Medulla oblongata (tissue), 1 donor: ENCODE measurements at regions not wholly inside any gene's neighbourhood (a gene's known extent, or its start where the extent isn't known, plus 50 kb on each side); places are given as distances from the start of the nearest gene placed in this dataset.
A peak's percentile ranks its signal among the peaks of the same experiment; 100 is the strongest.
"Not testable (repeated sequence)": the region's sequence is repeated elsewhere in the genome, so short reads cannot be mapped to it uniquely, and the experiment has no call there.

ENCODE experiments used
- DNase-seq: peaks from one replicate; pipeline ENCODE4 v3.0.0-alpha.2; 2015; ENCODE audit errors: extremely low spot score

DNA sequence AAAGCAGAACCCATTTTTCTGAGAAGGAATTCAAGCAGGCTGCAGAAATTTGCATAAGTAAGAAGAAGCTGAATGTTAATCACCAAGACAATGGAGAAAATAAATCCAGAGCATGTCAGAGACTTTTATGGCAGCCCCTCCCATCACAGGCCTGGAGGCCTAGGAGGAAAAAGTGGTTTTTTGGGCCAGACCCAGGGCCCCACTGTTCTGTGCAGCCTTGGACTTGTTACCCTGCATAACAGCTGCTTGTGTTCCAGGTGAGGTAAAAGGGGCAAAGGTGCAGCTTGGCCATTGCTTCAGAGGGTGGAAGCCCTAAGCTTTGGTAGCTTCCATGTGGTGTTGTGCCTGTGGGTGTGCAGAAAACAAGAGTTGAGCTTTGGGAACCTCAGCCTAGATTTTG lies 1516.2 kb upstream of the PCDH10 start:
- DNase-seq: no peak

DNA sequence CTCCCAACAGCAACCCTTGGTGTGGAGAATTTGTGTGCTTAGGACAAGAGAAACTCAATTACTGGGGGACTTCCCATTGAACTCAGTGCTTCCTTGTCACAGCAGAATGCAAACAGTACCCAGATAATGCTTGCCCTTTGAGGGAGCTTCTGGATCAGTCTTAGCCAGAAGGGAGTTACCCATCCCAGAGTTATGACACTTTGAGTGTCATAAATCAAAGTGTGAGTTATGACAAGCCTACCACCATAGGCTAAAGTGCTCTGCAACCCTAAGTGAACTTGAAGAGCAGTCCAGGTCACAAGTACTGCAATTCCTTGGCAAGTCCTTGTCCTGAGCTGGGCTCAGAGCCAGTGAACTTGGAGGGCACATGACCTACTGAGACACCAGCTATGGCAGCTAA lies 1513.9 kb upstream of the PCDH10 start:
- no peak for DNase-seq

DNA sequence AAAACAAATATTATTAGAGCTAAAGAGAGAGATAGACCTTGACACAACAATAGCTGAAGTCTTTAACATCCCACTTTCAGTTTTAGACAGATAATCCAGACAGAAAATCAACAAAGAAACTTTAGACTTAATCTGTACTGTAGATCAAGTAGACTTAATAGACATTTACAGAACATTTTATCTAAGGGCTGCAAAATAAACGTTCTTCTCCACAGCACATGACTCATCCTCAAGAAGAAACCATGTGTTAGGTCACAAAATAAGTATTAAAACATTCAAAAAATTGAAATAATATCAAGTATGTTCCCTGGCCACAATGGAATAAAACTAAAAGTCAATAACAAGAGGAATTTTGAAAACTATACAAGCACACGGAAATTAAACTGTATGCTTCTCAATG lies 1510.3 kb upstream of the PCDH10 start:
- DNase-seq: no peak

DNA sequence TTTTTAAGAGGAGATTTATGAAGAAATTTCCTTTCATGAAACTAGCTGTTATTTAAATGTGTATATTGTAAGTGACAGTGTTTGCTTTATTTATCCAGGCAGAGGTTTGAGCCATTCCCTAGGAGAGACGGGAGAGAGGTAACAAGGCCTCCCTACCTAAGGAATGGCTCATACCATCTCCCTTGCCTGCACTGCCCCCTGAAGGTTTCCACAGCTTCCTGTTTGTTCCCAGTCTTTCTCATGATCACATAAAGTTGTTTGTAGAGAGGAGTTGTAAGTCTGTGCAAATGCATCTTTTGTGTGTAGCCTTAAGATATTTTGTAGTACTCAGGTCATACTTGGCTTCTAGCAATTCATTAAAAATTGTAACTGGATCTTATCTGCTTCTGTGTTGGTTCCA lies 1504.5 kb upstream of the PCDH10 start:
- DNase-seq: no peak

DNA sequence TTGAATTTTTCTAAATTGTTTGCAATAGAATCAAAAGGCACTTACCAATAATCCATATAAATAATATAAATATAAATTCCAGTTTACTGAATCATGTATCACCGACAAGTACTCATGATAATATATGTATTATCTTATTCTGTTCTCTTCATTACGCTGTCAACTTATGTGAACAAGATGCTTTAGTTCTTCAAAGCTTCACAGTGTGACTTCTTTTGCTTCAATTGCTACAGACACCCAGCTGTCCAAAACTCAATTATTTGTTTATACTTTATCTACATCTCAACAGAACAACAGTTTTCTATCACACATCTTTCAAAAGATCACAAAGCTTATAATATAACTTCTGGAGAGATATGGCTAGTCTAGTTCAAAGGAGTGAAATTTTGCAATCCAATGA lies 1499.9 kb upstream of the PCDH10 start:
- DNase-seq: no peak

DNA sequence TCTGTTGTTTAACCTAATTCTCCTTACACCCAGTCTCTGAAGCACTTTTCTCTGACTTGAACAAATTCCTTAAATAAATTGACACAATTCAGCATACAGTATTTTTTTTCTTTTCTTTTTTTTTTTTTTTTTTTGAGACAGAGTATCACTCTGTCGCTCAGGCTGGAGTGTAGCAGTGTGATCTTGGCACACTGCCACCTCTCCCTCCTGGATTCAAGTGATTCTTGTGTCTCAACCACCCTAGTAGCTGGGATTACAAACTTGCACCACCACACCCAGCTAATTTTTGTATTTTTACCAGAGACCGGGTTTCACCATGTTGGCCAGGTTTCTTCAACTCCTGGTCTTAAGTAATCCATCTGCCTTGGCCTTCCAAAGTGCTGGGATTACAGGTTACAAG lies 1498.1 kb upstream of the PCDH10 start:
- no peak for DNase-seq

GRCh38 chr4:131683314-131683713 lies 1465.8 kb upstream of the PCDH10 start:
- DNase-seq: not testable (repeated sequence)

- DNase-seq: no peak
Observed at GRCh38 chr4:131721883-131722282, 1427.2 kb upstream of the PCDH10 start.

DNA sequence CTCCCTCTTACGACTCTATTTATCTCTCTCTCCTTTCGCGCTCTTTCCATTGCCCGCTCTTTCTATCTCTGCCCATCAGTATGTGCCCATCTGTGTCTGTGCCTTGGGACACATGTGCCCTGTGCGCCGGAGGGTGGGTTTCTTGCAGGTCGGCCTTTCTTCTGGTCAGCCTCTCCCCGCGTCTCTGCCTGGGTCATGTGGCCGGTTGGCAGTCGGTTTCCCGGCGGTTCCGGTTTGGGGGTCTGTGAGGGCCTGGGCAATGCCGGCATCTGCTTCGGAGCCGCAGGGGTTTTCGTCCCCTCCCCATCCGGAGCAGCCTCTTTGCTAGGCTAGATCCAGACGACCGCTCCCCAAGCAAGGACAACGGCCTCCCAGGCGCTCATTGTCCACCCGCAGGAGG lies 1426.0 kb upstream of the PCDH10 start:
- DNase-seq: not testable (repeated sequence)

- DNase-seq: peak; percentile 64
Observed at GRCh38 chr4:131724847-131725246, 1424.2 kb upstream of the PCDH10 start.

GRCh38 chr4:131725521-131725920 lies 1423.6 kb upstream of the PCDH10 start:
- not testable (repeated sequence) for DNase-seq

DNA sequence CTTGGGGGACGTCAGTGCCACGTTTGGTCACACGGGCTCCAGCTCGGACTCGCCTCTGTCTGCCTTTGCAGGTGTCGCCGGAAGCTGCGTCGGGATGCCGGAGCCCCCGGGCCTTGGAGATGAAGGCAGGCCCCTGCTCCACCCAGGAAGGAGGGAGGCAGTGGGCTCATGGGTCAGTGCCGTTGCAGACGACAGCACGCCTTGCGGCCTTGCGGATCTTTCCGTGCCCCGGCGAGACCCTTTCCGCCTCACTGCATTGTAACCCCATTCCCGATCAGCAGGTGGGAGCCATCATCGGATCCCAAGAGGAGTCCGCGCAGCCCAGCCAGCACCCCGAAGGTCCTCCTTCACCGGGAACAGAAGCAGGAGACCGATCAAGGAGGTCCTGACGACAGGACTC lies 1422.2 kb upstream of the PCDH10 start:
- not testable (repeated sequence) for DNase-seq

DNA sequence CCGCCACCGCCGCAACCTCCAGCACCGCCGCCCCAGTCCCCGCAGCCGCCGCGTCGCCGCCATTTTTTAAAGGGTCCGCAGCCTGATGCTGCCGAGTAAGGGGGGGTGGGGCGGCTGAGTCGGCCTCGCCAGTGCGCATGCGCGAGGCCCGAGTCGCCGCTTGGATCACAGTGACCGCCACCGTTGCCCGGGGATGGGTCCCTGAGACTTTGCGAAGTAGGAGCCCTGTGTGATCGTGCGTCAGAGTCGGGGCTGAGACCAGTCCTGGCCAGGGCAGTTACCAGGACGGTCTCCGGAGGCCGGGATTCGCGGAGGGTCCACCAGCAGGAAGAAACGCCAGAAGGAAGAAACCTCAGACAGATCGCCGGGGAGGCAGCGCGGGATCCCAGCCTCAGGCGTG lies 1421.7 kb upstream of the PCDH10 start:
- DNase-seq: not testable (repeated sequence)

- DNase-seq: not testable (repeated sequence)
Observed at GRCh38 chr4:131729205-131729604, 1419.9 kb upstream of the PCDH10 start.

GRCh38 chr4:131729716-131730398 lies 1419.2 kb upstream of the PCDH10 start:
- not testable (repeated sequence) for DNase-seq

GRCh38 chr4:131730574-131730973 lies 1418.5 kb upstream of the PCDH10 start:
- not testable (repeated sequence) for DNase-seq

- DNase-seq: not testable (repeated sequence)
Observed at GRCh38 chr4:131732034-131732630, 1417.0 kb upstream of the PCDH10 start.

DNA sequence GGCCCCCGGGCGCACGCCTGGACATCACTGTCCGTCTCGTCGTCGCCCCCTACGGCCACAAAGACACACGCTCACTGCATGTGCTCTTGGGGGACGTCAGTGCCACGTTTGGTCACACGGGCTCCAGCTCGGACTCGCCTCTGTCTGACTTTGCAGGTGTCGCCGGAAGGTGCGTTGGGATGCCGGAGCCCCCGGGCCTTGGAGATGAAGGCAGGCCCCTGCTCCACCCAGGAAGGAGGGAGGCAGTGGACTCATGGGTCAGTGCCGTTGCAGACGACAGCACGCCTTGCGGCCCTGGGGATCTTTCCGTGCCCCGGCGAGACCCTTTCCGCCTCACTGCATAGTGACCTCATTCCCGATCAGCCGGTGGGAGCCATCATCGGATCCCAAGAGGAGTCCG lies 1414.8 kb upstream of the PCDH10 start:
- not testable (repeated sequence) for DNase-seq

DNA sequence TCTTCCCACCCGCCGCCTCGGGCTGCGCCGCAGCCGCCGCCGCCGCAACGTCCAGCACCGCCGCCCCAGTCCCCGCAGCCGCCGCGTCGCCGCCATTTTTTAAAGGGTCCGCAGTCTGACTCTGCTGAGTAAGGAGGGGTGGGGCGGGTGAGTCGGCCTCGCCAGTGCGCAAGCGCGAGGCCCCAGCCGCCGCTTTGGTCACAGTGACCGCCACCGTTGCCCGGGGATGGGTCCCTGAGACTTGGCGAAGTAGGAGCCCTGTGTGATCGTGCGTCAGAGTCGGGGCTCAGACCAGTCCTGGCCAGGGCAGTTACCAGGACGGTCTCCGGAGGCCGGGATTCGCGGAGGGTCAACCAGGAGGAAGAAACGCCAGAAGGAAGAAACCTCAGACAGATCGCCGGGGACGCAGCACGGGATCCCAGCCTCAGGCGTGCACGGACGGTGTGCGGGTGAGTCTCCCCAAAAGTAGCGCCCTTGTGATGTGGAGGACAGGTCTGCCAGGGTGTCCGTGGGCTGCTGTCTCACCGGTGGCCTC lies 1414.2 kb upstream of the PCDH10 start:
- DNase-seq: not testable (repeated sequence)

DNA sequence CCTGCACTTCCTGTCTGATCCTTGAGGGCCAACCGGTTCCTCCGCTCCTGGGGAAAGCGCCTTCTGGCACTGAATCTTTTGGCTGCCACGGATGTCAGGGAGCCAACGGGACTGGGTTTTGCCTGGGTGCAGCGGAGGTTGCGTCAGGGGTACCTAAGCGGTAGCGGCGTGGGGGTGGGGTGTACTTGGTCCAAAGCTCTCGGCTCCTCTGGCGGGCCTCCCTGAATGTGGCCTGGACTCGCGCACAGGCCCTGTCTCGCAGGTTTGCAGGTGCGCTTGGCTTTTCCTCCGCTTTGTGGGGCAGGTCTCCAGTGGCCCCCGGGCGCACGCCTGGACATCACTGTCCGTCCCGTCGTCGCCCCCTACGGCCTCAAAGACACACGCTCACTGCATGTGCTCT lies 1410.1 kb upstream of the PCDH10 start:
- DNase-seq: not testable (repeated sequence)

DNA sequence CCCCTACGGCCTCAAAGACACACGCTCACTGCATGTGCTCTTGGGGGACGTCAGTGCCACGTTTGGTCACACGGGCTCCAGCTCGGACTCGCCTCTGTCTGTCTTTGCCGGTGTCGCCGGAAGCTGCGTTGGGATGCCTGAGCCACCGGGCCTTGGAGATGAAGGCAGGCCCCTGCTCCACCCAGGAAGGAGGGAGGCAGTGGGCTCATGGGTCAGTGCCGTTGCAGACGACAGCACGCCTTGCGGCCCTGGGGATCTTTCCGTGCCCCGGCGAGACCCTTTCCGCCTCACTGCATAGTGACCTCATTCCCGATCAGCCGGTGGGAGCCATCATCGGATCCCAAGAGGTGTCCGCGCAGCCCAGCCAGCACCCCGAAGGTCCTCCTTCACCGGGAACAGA lies 1407.3 kb upstream of the PCDH10 start:
- not testable (repeated sequence) for DNase-seq

- not testable (repeated sequence) for DNase-seq
Observed at GRCh38 chr4:131742536-131743205, 1406.4 kb upstream of the PCDH10 start.

- not testable (repeated sequence) for DNase-seq
Observed at GRCh38 chr4:131743348-131743747, 1405.7 kb upstream of the PCDH10 start.
